ENCODE measurements at regions not wholly inside any gene's neighbourhood (a gene's known extent, or its start where the extent isn't known, plus 50 kb on each side); places are given as distances from the start of the nearest gene placed in this dataset.
"Not testable (repeated sequence)": the region's sequence is repeated elsewhere in the genome, so short reads cannot be mapped to it uniquely, and the experiment has no call there.

DNA sequence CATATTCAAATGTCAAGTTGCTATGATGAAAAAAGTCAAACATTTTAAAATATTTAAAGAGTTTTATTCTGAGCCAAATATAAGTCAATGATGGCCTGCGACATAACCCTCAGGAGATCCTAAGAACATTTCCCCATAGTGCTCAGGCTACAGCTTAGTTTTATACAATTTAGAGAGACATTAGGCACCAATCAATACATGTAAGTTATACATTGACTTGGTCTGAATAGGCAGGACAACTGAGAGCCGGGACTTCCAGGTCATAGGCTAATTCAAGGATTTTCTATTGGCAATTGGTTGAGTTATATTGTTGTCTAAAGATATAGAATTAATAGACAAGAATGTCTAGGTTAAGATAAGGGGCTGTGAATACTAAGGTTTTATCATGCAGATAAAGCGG lies 64.5 kb downstream of the UGT2B28 start:
- DNase-seq = not testable (repeated sequence)

GRCh38 chr4:69348746-69349145 lies 68.5 kb downstream of the UGT2B28 start:
- DNase-seq = peak in 1 of 2 donors; percentile 0

DNA sequence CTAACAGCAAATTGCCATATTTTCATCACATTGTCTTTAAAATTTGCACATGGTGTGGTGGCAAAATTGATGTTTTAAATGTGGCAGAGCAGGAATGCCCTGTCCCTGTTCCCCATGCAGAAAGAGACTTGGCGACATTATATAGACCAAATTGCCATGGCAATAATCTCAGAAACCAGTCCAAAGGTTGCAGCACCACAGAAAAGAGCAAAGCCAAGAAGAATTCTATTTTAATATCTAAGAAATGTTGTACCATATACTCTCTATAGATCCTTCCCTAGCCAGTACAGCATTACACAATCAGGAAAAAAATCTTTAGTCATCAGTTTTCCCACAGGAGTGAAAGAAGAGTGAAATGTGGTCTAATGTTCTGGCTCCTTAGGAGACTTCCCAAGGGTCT lies 80.0 kb downstream of the UGT2B28 start:
- no peak for DNase-seq

GRCh38 chr4:69360768-69361167 lies 80.5 kb downstream of the UGT2B28 start:
- not testable (repeated sequence) for DNase-seq

DNA sequence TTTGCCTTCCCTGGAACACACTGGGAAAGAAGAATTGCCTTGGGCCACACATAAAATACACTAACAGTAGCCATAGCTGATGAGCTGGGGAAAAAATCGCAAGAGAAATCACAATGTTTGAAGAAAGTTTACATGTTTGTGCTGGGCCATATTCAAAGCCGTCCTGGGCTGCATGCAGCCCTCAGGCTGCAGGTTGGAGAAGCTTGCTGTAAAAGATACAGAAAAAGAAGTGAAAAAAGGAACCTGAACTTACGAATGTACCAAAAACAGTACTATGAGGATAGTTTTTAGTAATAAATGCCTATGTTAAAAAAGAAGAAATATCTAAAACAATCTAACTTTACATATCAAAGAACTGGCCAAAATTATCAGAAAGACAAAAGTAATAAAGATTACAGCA lies 82.1 kb downstream of the UGT2B28 start:
- DNase-seq = no peak

DNA sequence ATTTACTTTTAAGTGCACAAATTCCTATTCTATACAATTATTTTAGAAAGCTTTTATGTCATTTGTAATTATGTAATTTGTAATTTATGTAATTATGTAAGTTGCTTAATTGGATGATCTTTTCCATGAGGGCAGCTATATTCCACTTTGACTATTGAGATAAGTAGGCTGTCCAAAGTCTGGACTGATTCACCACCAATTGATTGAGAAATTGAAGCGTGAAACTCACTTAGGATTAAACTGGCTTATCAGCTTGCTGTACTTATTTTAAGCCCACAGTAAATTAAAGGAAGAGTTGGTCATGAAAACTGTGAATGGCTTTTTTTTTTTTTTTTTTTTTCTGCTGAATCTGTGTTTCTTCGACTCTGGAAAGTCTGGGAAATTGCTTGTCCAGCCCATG lies 87.4 kb downstream of the UGT2B28 start:
- not testable (repeated sequence) for DNase-seq

- no peak for DNase-seq
Observed at GRCh38 chr4:69376450-69376849, 96.2 kb downstream of the UGT2B28 start.

- no peak for DNase-seq
Observed at GRCh38 chr4:69377562-69377961, 97.3 kb downstream of the UGT2B28 start.

- no peak for DNase-seq
Observed at GRCh38 chr4:69383281-69383680, 103.0 kb downstream of the UGT2B28 start.

GRCh38 chr4:69389111-69389510 lies 106.6 kb downstream of the UGT2B4 start:
- not testable (repeated sequence) for DNase-seq

GRCh38 chr4:69408451-69408850 lies 87.3 kb downstream of the UGT2B4 start:
- DNase-seq = no peak

GRCh38 chr4:69411981-69412380 lies 83.7 kb downstream of the UGT2B4 start:
- not testable (repeated sequence) for DNase-seq

GRCh38 chr4:69424722-69425121 lies 71.0 kb downstream of the UGT2B4 start:
- DNase-seq = not testable (repeated sequence)
